ENCODE measurements at regions not wholly inside any gene's neighbourhood (a gene's known extent, or its start where the extent isn't known, plus 50 kb on each side); places are given as distances from the start of the nearest gene placed in this dataset.
A peak's percentile ranks its signal among the peaks of the same experiment; 100 is the strongest.
"Not testable (repeated sequence)": the region's sequence is repeated elsewhere in the genome, so short reads cannot be mapped to it uniquely, and the experiment has no call there.

GRCh38 chr3:96491868-96492267 is 322.5 kb upstream of the EPHA6 start:
- Mint-ChIP-seq H3K4me3 (no peak overlapping the region), H3K27me3 (no peaks in the 10 kb centered on the region), H3K27ac (no peak overlapping the region), H3K9me3 (peaks cover 22 to 25% of the 10 kb centered on the region in 2 donors), H3K4me1 (no peaks in the 10 kb centered on the region)
- DNase-seq (no peak), ATAC-seq (no peak)

GRCh38 chr3:96510334-96510733 is 304.1 kb upstream of the EPHA6 start:
- DNase-seq (no peak), ATAC-seq (no peak)
- Mint-ChIP-seq H3K9me3 (peaks cover under 1 to 10% of the 10 kb centered on the region in 2 donors), H3K4me1 (no peaks in the 10 kb centered on the region), H3K4me3 (no peak overlapping the region), H3K27ac (no peak overlapping the region), H3K27me3 (no peaks in the 10 kb centered on the region)

GRCh38 chr3:96537165-96537564 is 277.2 kb upstream of the EPHA6 start:
- Mint-ChIP-seq H3K4me1 (no peaks in the 10 kb centered on the region), H3K27ac (no peak overlapping the region), H3K27me3 (no peaks in the 10 kb centered on the region), H3K9me3 (peaks cover 13 to 25% of the 10 kb centered on the region in 2 donors), H3K4me3 (no peak overlapping the region)
- no peak for ATAC-seq
- DNase-seq: no peak

GRCh38 chr3:96538186-96538585 is 276.2 kb upstream of the EPHA6 start:
- no peaks in the 10 kb centered on the region for H3K27me3 Mint-ChIP-seq
- H3K27ac Mint-ChIP-seq: no peak overlapping the region
- DNase-seq: no peak
- peaks cover 10 to 25% of the 10 kb centered on the region in 2 donors for H3K9me3 Mint-ChIP-seq
- no peaks in the 10 kb centered on the region for H3K4me1 Mint-ChIP-seq
- ATAC-seq: no peak
- no peak overlapping the region for H3K4me3 Mint-ChIP-seq

GRCh38 chr3:96548073-96548472 is 266.3 kb upstream of the EPHA6 start:
- Mint-ChIP-seq H3K9me3 (peaks cover 28% of the 10 kb centered on the region in 2 donors), H3K27ac (no peak overlapping the region), H3K4me1 (no peaks in the 10 kb centered on the region), H3K4me3 (no peak overlapping the region), H3K27me3 (no peaks in the 10 kb centered on the region)
- ATAC-seq (no peak), DNase-seq (no peak)

GRCh38 chr3:96576935-96577334 is 237.5 kb upstream of the EPHA6 start:
- DNase-seq: no peak
- Mint-ChIP-seq H3K27ac (no peak overlapping the region), H3K27me3 (no peaks in the 10 kb centered on the region), H3K4me3 (no peak overlapping the region), H3K4me1 (no peaks in the 10 kb centered on the region), H3K9me3 (peaks cover 41 to 48% of the 10 kb centered on the region in 2 donors)
- no peak for ATAC-seq

- ATAC-seq: no peak
- Mint-ChIP-seq H3K27me3 (no peaks in the 10 kb centered on the region), H3K4me1 (no peaks in the 10 kb centered on the region), H3K9me3 (peaks cover 5 to 17% of the 10 kb centered on the region in 2 donors), H3K4me3 (no peak overlapping the region), H3K27ac (no peak overlapping the region)
- DNase-seq: no peak
These were observed 230.3 kb upstream of the EPHA6 start for GRCh38 chr3:96584066-96584465.

GRCh38 chr3:96606865-96607264 is 207.5 kb upstream of the EPHA6 start:
- H3K9me3 Mint-ChIP-seq: peaks cover 10 to 26% of the 10 kb centered on the region in 2 donors
- H3K4me1 Mint-ChIP-seq: not testable (repeated sequence)

GRCh38 chr3:96619475-96619874 is 194.9 kb upstream of the EPHA6 start:
- Mint-ChIP-seq H3K27me3 (no peaks in the 10 kb centered on the region), H3K4me3 (no peak overlapping the region), H3K27ac (no peak overlapping the region), H3K4me1 (no peaks in the 10 kb centered on the region), H3K9me3 (peaks cover 0 to 5% of the 10 kb centered on the region in 2 donors)
- DNase-seq: peak in 1 of 2 donors; percentile 8
- ATAC-seq: peak; percentile 45

More at GRCh38 chr3:96606865-96607264, 207.5 kb upstream of the EPHA6 start:
- not testable (repeated sequence) for H3K27me3 Mint-ChIP-seq, ATAC-seq, H3K27ac Mint-ChIP-seq, DNase-seq, H3K4me3 Mint-ChIP-seq

- peaks cover 0 to 5% of the 10 kb centered on the region in 2 donors for H3K9me3 Mint-ChIP-seq
- H3K4me3 Mint-ChIP-seq: no peak overlapping the region
- H3K27me3 Mint-ChIP-seq: no peaks in the 10 kb centered on the region
- no peaks in the 10 kb centered on the region for H3K4me1 Mint-ChIP-seq
- ATAC-seq (no peak), DNase-seq (no peak)
- H3K27ac Mint-ChIP-seq: no peak overlapping the region
These were observed 191.5 kb upstream of the EPHA6 start for GRCh38 chr3:96622878-96623277.

- Mint-ChIP-seq H3K9me3 (no peaks in the 10 kb centered on the region), H3K4me3 (no peak overlapping the region), H3K27me3 (no peaks in the 10 kb centered on the region), H3K4me1 (no peaks in the 10 kb centered on the region), H3K27ac (no peak overlapping the region)
- ATAC-seq (no peak), DNase-seq (no peak)
These were observed 183.3 kb upstream of the EPHA6 start for GRCh38 chr3:96631050-96631449.

GRCh38 chr3:96646596-96646995 is 167.8 kb upstream of the EPHA6 start:
- H3K4me3 Mint-ChIP-seq: no peak overlapping the region
- DNase-seq: no peak
- H3K4me1 Mint-ChIP-seq: no peaks in the 10 kb centered on the region
- no peaks in the 10 kb centered on the region for H3K27me3 Mint-ChIP-seq
- no peak overlapping the region for H3K27ac Mint-ChIP-seq
- ATAC-seq: no peak
- no peaks in the 10 kb centered on the region for H3K9me3 Mint-ChIP-seq

GRCh38 chr3:96657710-96658109 is 156.7 kb upstream of the EPHA6 start:
- peaks cover 4 to 13% of the 10 kb centered on the region in 2 donors for H3K9me3 Mint-ChIP-seq
- no peaks in the 10 kb centered on the region for H3K4me1 Mint-ChIP-seq
- no peak for ATAC-seq
- no peak overlapping the region for H3K4me3 Mint-ChIP-seq
- peak overlapping the region in 1 of 2 donors; percentile 54 for H3K27ac Mint-ChIP-seq
- no peaks in the 10 kb centered on the region for H3K27me3 Mint-ChIP-seq
- DNase-seq: no peak

GRCh38 chr3:96671861-96672595 is 142.4 kb upstream of the EPHA6 start:
- H3K27ac Mint-ChIP-seq, ATAC-seq, H3K27me3 Mint-ChIP-seq, H3K4me3 Mint-ChIP-seq, DNase-seq, H3K4me1 Mint-ChIP-seq: not testable (repeated sequence)
- peaks cover 18 to 30% of the 10 kb centered on the region in 2 donors for H3K9me3 Mint-ChIP-seq

- no peaks in the 10 kb centered on the region for H3K27me3 Mint-ChIP-seq
- H3K9me3 Mint-ChIP-seq: peaks cover 11 to 15% of the 10 kb centered on the region in 2 donors
- no peaks in the 10 kb centered on the region for H3K4me1 Mint-ChIP-seq
- ATAC-seq (no peak), DNase-seq (no peak)
- no peak overlapping the region for H3K4me3 Mint-ChIP-seq
- no peak overlapping the region for H3K27ac Mint-ChIP-seq
These were observed 137.2 kb upstream of the EPHA6 start for GRCh38 chr3:96677156-96677555.

- no peak overlapping the region for H3K27ac Mint-ChIP-seq
- peaks cover 8 to 14% of the 10 kb centered on the region in 2 donors for H3K9me3 Mint-ChIP-seq
- ATAC-seq (no peak), DNase-seq (no peak)
- no peaks in the 10 kb centered on the region for H3K27me3 Mint-ChIP-seq
- no peaks in the 10 kb centered on the region for H3K4me1 Mint-ChIP-seq
- H3K4me3 Mint-ChIP-seq: no peak overlapping the region
These were observed 136.1 kb upstream of the EPHA6 start for GRCh38 chr3:96678325-96678724.
